ENCODE measurements at regions not wholly inside any gene's neighbourhood (a gene's known extent, or its start where the extent isn't known, plus 50 kb on each side); places are given as distances from the start of the nearest gene placed in this dataset.

GRCh38 chr4:77393996-77394395 is 211.6 kb upstream of the CXCL13 start:
- no peak overlapping the region for H3K27ac ChIP-seq (ENCODE audit: low read depth, low read length)
- H3K9me3 ChIP-seq (ENCODE audit: control insufficient read depth in 1 of 2, low read length in 2 of 2) = no peaks in the 10 kb centered on the region
- no peak overlapping the region for H3K4me3 ChIP-seq (ENCODE audit: low read depth in 1 of 2, low read length in 2 of 2)
- no peaks in the 10 kb centered on the region for H3K36me3 ChIP-seq (ENCODE audit: control insufficient read depth in 1 of 2, insufficient read depth in 2 of 2, low read length in 2 of 2)
- H3K27me3 ChIP-seq (ENCODE audit: control insufficient read depth in 1 of 2, insufficient read depth in 2 of 2, low read length in 2 of 2) = no peaks in the 10 kb centered on the region
- peaks cover 0 to 3% of the 10 kb centered on the region in 2 donors for H3K4me1 ChIP-seq (ENCODE audit: control insufficient read depth in 1 of 2, insufficient read depth in 2 of 2, low read length in 2 of 2)
- H3K9ac ChIP-seq (ENCODE audit: low read depth in 1 of 2, low read length in 2 of 2) = no peak overlapping the region

- H3K4me3 ChIP-seq (ENCODE audit: low read depth in 1 of 2, low read length in 2 of 2) = no peak overlapping the region
- H3K9ac ChIP-seq (ENCODE audit: low read depth in 1 of 2, low read length in 2 of 2) = no peak overlapping the region
- peaks cover 0 to 3% of the 10 kb centered on the region in 2 donors for H3K4me1 ChIP-seq (ENCODE audit: control insufficient read depth in 1 of 2, insufficient read depth in 2 of 2, low read length in 2 of 2)
- H3K9me3 ChIP-seq (ENCODE audit: control insufficient read depth in 1 of 2, low read length in 2 of 2) = no peaks in the 10 kb centered on the region
- H3K36me3 ChIP-seq (ENCODE audit: control insufficient read depth in 1 of 2, insufficient read depth in 2 of 2, low read length in 2 of 2) = no peaks in the 10 kb centered on the region
- H3K27ac ChIP-seq (ENCODE audit: low read depth, low read length) = no peak overlapping the region
- no peaks in the 10 kb centered on the region for H3K27me3 ChIP-seq (ENCODE audit: control insufficient read depth in 1 of 2, insufficient read depth in 2 of 2, low read length in 2 of 2)
Measured at GRCh38 chr4:77395481-77395880, 210.1 kb upstream of the CXCL13 start.

- Histone ChIP-seq H3K9ac (ENCODE audit: low read depth in 1 of 2, low read length in 2 of 2) (no peak overlapping the region), H3K4me1 (ENCODE audit: control insufficient read depth in 1 of 2, insufficient read depth in 2 of 2, low read length in 2 of 2) (peaks cover 0 to 3% of the 10 kb centered on the region in 2 donors), H3K27me3 (ENCODE audit: control insufficient read depth in 1 of 2, insufficient read depth in 2 of 2, low read length in 2 of 2) (peaks cover 0 to 4% of the 10 kb centered on the region in 2 donors), H3K9me3 (ENCODE audit: control insufficient read depth in 1 of 2, low read length in 2 of 2) (no peaks in the 10 kb centered on the region), H3K4me3 (ENCODE audit: low read depth in 1 of 2, low read length in 2 of 2) (no peak overlapping the region), H3K27ac (ENCODE audit: low read depth, low read length) (no peak overlapping the region), H3K36me3 (ENCODE audit: control insufficient read depth in 1 of 2, insufficient read depth in 2 of 2, low read length in 2 of 2) (no peaks in the 10 kb centered on the region)
Measured at GRCh38 chr4:77398256-77398655, 207.4 kb upstream of the CXCL13 start.

GRCh38 chr4:77399831-77400230 is 205.8 kb upstream of the CXCL13 start:
- Histone ChIP-seq H3K9me3 (ENCODE audit: control insufficient read depth in 1 of 2, low read length in 2 of 2) (no peaks in the 10 kb centered on the region), H3K36me3 (ENCODE audit: control insufficient read depth in 1 of 2, insufficient read depth in 2 of 2, low read length in 2 of 2) (no peaks in the 10 kb centered on the region), H3K4me3 (ENCODE audit: low read depth in 1 of 2, low read length in 2 of 2) (no peak overlapping the region), H3K9ac (ENCODE audit: low read depth in 1 of 2, low read length in 2 of 2) (no peak overlapping the region), H3K27ac (ENCODE audit: low read depth, low read length) (no peak overlapping the region), H3K4me1 (ENCODE audit: control insufficient read depth in 1 of 2, insufficient read depth in 2 of 2, low read length in 2 of 2) (peaks cover 0 to 3% of the 10 kb centered on the region in 2 donors), H3K27me3 (ENCODE audit: control insufficient read depth in 1 of 2, insufficient read depth in 2 of 2, low read length in 2 of 2) (peaks cover 0 to 4% of the 10 kb centered on the region in 2 donors)

- Histone ChIP-seq H3K9ac (ENCODE audit: low read depth in 1 of 2, low read length in 2 of 2) (no peak overlapping the region), H3K9me3 (ENCODE audit: control insufficient read depth in 1 of 2, low read length in 2 of 2) (no peaks in the 10 kb centered on the region), H3K4me1 (ENCODE audit: control insufficient read depth in 1 of 2, insufficient read depth in 2 of 2, low read length in 2 of 2) (no peaks in the 10 kb centered on the region), H3K36me3 (ENCODE audit: control insufficient read depth in 1 of 2, insufficient read depth in 2 of 2, low read length in 2 of 2) (no peaks in the 10 kb centered on the region), H3K27me3 (ENCODE audit: control insufficient read depth in 1 of 2, insufficient read depth in 2 of 2, low read length in 2 of 2) (peaks cover 0 to 6% of the 10 kb centered on the region in 2 donors), H3K4me3 (ENCODE audit: low read depth in 1 of 2, low read length in 2 of 2) (no peak overlapping the region), H3K27ac (ENCODE audit: low read depth, low read length) (no peak overlapping the region)
Measured at GRCh38 chr4:77413766-77414165, 191.9 kb upstream of the CXCL13 start.

- Histone ChIP-seq H3K36me3 (ENCODE audit: control insufficient read depth in 1 of 2, insufficient read depth in 2 of 2, low read length in 2 of 2) (no peaks in the 10 kb centered on the region), H3K4me1 (ENCODE audit: control insufficient read depth in 1 of 2, insufficient read depth in 2 of 2, low read length in 2 of 2) (no peaks in the 10 kb centered on the region), H3K9ac (ENCODE audit: low read depth in 1 of 2, low read length in 2 of 2) (no peak overlapping the region), H3K27ac (ENCODE audit: low read depth, low read length) (no peak overlapping the region), H3K27me3 (ENCODE audit: control insufficient read depth in 1 of 2, insufficient read depth in 2 of 2, low read length in 2 of 2) (peaks cover 0 to 6% of the 10 kb centered on the region in 2 donors), H3K9me3 (ENCODE audit: control insufficient read depth in 1 of 2, low read length in 2 of 2) (no peaks in the 10 kb centered on the region), H3K4me3 (ENCODE audit: low read depth in 1 of 2, low read length in 2 of 2) (no peak overlapping the region)
Measured at GRCh38 chr4:77415689-77416088, 189.9 kb upstream of the CXCL13 start.

- Histone ChIP-seq H3K9me3 (ENCODE audit: control insufficient read depth in 1 of 2, low read length in 2 of 2) (no peaks in the 10 kb centered on the region), H3K4me3 (ENCODE audit: low read depth in 1 of 2, low read length in 2 of 2) (no peak overlapping the region), H3K27me3 (ENCODE audit: control insufficient read depth in 1 of 2, insufficient read depth in 2 of 2, low read length in 2 of 2) (no peaks in the 10 kb centered on the region), H3K9ac (ENCODE audit: low read depth in 1 of 2, low read length in 2 of 2) (no peak overlapping the region), H3K36me3 (ENCODE audit: control insufficient read depth in 1 of 2, insufficient read depth in 2 of 2, low read length in 2 of 2) (no peaks in the 10 kb centered on the region), H3K27ac (ENCODE audit: low read depth, low read length) (no peak overlapping the region), H3K4me1 (ENCODE audit: control insufficient read depth in 1 of 2, insufficient read depth in 2 of 2, low read length in 2 of 2) (no peaks in the 10 kb centered on the region)
Measured at GRCh38 chr4:77418333-77418732, 187.3 kb upstream of the CXCL13 start.

GRCh38 chr4:77430847-77431246 is 174.8 kb upstream of the CXCL13 start:
- Histone ChIP-seq H3K4me1 (ENCODE audit: control insufficient read depth in 1 of 2, insufficient read depth in 2 of 2, low read length in 2 of 2) (peaks cover 4 to 9% of the 10 kb centered on the region in 2 donors), H3K9me3 (ENCODE audit: control insufficient read depth in 1 of 2, low read length in 2 of 2) (no peaks in the 10 kb centered on the region), H3K9ac (ENCODE audit: low read depth in 1 of 2, low read length in 2 of 2) (no peak overlapping the region), H3K27ac (ENCODE audit: low read depth, low read length) (no peak overlapping the region), H3K27me3 (ENCODE audit: control insufficient read depth in 1 of 2, insufficient read depth in 2 of 2, low read length in 2 of 2) (no peaks in the 10 kb centered on the region), H3K4me3 (ENCODE audit: low read depth in 1 of 2, low read length in 2 of 2) (no peak overlapping the region), H3K36me3 (ENCODE audit: control insufficient read depth in 1 of 2, insufficient read depth in 2 of 2, low read length in 2 of 2) (no peaks in the 10 kb centered on the region)

GRCh38 chr4:77431546-77431945 is 174.1 kb upstream of the CXCL13 start:
- Histone ChIP-seq H3K27me3 (ENCODE audit: control insufficient read depth in 1 of 2, insufficient read depth in 2 of 2, low read length in 2 of 2) (no peaks in the 10 kb centered on the region), H3K4me1 (ENCODE audit: control insufficient read depth in 1 of 2, insufficient read depth in 2 of 2, low read length in 2 of 2) (peaks cover 4 to 9% of the 10 kb centered on the region in 2 donors), H3K9me3 (ENCODE audit: control insufficient read depth in 1 of 2, low read length in 2 of 2) (no peaks in the 10 kb centered on the region), H3K36me3 (ENCODE audit: control insufficient read depth in 1 of 2, insufficient read depth in 2 of 2, low read length in 2 of 2) (no peaks in the 10 kb centered on the region), H3K27ac (ENCODE audit: low read depth, low read length) (no peak overlapping the region), H3K9ac (ENCODE audit: low read depth in 1 of 2, low read length in 2 of 2) (no peak overlapping the region), H3K4me3 (ENCODE audit: low read depth in 1 of 2, low read length in 2 of 2) (no peak overlapping the region)

- peaks cover 4 to 9% of the 10 kb centered on the region in 2 donors for H3K4me1 ChIP-seq (ENCODE audit: control insufficient read depth in 1 of 2, insufficient read depth in 2 of 2, low read length in 2 of 2)
- H3K27ac ChIP-seq (ENCODE audit: low read depth, low read length) = no peak overlapping the region
Measured at GRCh38 chr4:77432717-77433417, 172.8 kb upstream of the CXCL13 start.

More at GRCh38 chr4:77432717-77433417, 172.8 kb upstream of the CXCL13 start:
- H3K4me3 ChIP-seq (ENCODE audit: low read depth in 1 of 2, low read length in 2 of 2) = peak overlapping the region in 1 of 2 donors; percentile 9
- no peaks in the 10 kb centered on the region for H3K27me3 ChIP-seq (ENCODE audit: control insufficient read depth in 1 of 2, insufficient read depth in 2 of 2, low read length in 2 of 2)
- no peak overlapping the region for H3K9ac ChIP-seq (ENCODE audit: low read depth in 1 of 2, low read length in 2 of 2)
- no peaks in the 10 kb centered on the region for H3K36me3 ChIP-seq (ENCODE audit: control insufficient read depth in 1 of 2, insufficient read depth in 2 of 2, low read length in 2 of 2)
- H3K9me3 ChIP-seq (ENCODE audit: control insufficient read depth in 1 of 2, low read length in 2 of 2) = no peaks in the 10 kb centered on the region

All from duodenal mucosa (tissue), 2 donors.